CD4-positive, alpha-beta T cell treated with Interleukin-15 for 4 hours (primary cell): ENCODE measurements at regions not wholly inside any gene's neighbourhood (a gene's known extent, or its start where the extent isn't known, plus 50 kb on each side); places are given as distances from the start of the nearest gene placed in this dataset.
"Not testable (repeated sequence)": the region's sequence is repeated elsewhere in the genome, so short reads cannot be mapped to it uniquely, and the experiment has no call there.

ENCODE experiments used
- DNase-seq: peaks from one replicate; pipeline ENCODE4 v3.0.0-alpha.2; 2020; ENCODE audit warnings: low spot score

- DNase-seq = no peak
These were observed 366.3 kb downstream of the MRPL39 start for GRCh38 chr21:25240974-25241373.

GRCh38 chr21:25234857-25235801, 372.2 kb downstream of the MRPL39 start:
- no peak for DNase-seq

DNA sequence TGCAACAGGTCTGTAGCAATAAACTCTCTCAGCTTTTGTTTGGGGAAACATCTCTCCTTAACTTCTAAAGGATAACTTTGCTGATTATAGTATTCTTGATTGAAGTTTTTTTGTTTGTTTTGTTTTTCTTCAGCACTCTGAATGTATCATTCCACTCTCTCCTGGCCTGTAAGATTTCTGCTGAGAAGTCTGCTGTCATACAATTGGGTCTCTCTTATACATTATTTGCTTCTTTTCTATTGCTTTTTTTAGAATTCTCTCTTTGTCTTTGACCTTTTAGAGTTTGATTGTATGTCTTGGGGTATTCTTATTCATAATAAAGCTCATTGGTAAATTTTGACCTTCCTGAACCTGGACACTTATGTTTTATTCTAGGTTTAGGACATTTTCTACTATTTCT, 386.3 kb downstream of the MRPL39 start:
- DNase-seq = no peak

DNA sequence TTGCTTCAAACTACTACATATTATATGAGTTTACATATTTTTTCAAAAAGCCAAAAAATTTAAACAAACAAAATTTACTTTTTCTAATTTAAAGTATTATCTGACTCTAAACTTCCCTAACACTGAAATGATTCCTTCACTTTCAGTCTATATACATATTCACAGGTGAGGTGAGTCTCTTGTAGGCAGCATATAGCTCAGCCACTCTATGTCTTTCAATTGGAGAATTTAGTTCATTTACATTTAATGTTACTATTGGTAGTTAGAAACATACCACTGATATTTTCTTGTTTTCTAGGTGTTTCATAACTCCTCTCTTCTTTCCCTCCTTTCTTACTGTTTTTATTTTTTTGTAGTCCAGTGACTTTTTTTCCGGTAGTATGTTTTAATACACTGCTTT, 387.1 kb downstream of the MRPL39 start:
- no peak for DNase-seq

- no peak for DNase-seq
These were observed 391.4 kb downstream of the MRPL39 start for GRCh38 chr21:25215698-25216384.

- no peak for DNase-seq
These were observed 392.6 kb downstream of the MRPL39 start for GRCh38 chr21:25214676-25215075.

DNA sequence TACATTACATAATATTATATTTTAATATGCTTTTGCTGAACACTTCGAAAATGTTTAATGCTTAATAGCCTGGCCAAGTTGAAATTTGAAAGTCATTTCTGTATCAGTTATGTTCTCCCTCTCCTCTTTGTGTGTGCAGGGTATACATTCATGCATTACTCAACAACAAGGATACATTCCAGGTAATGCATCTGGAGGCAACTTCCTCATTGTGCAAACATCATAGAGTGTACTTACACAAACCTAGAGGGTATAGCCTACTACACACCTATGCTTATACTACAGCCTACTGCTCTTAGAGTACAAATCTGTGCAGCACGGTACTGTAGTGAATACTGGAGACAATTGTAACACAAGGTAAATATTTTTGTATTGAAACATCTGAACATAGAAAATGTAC, 407.3 kb downstream of the MRPL39 start:
- DNase-seq = no peak

DNA sequence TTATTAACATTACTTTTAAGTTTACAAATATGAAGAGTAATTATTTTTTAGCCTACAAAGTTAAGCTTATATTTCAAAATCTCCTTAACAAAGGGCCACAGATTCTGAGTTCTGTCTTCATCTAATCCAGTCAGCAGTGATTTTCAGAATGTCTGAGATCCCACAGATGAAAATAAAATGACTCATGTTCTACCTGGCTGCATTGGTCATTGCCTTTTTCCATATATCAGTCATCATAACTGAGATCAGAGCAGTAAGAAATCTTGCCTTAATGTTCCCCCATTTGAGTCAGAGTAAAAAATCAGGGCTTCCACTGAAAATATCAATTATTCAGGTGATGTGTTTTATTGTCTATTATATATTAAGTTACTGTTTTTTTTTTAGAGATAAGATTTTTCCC, 416.1 kb downstream of the MRPL39 start:
- DNase-seq = no peak

DNA sequence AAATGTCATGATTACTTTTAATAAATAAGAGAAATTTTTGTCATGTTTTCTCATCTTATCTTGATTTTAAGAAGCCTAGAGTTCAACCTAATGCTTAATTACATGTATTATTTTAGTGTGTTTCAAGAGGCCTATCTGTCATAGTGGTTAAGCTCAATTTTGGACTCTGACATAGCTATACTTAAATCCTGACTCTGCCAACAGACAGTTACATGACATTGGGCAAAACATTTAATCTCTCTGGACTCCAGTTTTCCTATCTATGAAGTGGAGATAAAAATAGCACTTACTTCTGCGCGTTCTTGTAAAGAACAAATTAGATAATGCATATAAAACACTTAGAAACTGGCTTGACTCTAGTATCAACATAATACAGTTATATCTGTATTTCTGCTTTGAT, 417.8 kb downstream of the MRPL39 start:
- no peak for DNase-seq

DNA sequence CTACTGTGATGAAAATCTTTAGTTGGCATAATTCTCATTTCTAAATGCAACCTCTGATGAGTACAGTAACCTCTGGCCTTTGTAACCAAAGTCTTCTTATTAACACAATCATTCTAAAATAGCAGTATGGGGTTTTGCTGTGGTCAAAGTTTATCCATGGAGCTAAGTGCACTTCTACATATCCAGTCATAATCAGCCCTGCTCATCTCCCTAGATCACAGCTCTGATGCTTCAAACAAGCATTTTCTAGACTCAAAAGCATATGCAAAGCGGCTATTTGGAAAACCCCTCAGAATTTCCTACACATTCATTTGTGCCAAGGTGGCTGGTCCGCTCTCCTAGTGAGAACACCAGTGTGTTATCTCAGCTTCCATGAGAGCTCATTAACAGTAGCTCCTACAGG, 418.6 kb downstream of the MRPL39 start:
- no peak for DNase-seq

DNA sequence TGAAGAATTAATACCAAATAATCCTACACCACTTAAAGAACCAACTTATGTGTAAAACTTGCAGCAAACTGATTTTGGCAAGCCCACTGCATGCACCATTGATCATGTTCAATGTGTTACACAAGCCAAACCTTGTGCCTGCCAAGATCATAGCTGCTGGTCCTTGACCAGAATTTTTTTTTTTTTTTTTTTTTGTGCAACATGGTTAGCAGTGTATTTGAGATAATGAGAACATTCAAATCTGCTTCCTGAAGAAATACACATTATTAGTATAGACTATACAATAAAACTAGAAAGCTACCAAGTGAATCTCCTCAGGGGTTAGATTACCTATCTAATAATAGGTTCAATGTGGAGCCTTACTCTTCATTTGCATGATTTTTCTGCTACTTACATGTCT, 421.0 kb downstream of the MRPL39 start:
- DNase-seq = no peak

- no peak for DNase-seq
These were observed 423.7 kb downstream of the MRPL39 start for GRCh38 chr21:25183577-25183976.

DNA sequence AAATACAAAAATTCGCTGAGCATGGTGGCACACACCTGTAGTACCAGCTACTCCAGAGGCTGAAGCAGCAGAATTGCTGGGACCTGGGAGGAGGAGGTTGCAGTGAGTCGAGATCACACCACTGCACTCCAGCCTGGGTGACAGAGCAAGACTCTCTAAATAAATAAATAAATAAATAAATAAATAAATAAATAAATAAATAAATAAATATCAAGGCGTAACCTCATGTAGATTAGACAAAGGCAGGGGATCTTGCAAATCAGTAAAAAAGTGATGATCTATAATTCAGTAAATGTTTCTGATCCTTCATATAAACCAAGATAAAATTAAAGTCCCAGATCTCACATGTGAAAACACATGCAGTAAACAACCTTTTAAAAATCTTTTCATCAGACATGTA, 425.6 kb downstream of the MRPL39 start:
- not testable (repeated sequence) for DNase-seq

GRCh38 chr21:25179116-25179515, 428.2 kb downstream of the MRPL39 start:
- DNase-seq = no peak

DNA sequence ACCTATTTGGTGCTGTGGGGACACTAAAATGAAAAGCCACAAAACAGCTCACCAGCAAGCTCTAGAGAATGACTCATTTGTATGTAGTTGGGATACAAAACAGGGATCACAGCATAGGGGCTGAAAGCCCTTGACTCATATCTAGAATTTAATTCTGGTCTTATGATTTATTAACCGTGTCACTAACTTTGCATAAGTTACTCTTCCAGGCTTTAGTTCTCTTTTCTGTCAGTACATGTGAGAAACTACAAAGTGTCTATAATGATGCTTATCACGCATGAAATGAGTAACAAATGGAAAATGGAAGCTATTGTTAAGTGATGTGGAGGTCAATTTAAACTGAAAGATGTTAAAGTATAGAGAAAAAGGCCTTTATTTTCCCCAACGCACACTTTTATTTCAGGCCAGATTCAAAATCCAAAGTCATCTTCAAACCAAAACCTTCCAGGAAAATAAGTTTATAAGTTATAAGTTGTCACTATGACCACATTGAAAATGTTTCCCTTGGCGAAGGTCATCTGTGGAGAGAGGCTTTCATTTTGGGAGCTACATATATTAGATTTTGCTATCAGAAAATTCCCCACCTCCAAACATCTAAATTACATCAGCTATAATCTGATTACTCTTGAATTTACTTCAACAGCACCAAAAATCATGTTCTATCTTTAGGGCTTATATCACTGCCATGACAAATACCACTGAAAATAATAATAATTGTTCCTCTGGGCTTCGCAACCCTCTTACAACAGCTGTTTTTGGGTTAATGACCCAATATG, 430.5 kb downstream of the MRPL39 start:
- no peak for DNase-seq

DNA sequence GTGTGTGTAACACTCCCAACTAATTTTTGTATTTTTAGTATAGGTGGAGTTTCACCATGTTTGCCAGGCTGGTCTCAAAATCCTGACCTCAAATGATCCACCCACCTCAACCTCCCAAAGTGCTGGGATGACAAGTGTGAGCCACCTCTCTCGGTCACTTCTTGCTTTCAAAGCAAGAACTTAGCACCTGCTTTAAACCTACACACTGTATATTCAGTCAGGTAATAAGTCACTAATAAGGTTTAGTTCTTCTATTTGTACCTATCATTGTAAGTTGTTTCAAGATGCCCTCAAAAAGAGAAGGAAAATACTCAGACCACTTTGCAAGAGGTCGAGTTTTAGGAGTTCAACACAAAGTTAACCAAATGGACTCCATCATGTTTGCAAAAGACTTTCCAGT, 431.3 kb downstream of the MRPL39 start:
- DNase-seq = no peak

GRCh38 chr21:25171438-25171837, 435.8 kb downstream of the MRPL39 start:
- DNase-seq = no peak

GRCh38 chr21:25170681-25171080, 436.6 kb downstream of the MRPL39 start:
- DNase-seq = no peak

DNA sequence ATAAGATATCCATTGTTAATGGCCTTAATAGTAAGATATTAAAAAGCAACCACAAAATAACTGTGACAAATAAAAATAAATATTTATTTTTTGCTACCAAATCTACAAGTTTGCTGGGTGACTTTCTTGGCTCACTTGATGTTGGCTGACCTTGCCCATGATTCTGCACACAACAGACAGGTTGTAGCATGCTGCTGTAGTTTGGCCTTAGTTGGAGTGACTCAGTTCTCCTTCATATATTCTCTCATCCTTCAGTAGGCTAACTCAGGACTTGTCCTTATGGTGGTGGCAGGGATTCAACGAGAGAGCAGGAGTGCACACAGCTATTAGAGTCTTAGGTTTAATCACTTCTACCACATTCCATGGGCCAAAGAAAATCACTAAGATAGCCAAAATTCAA, 437.9 kb downstream of the MRPL39 start:
- DNase-seq = no peak

DNA sequence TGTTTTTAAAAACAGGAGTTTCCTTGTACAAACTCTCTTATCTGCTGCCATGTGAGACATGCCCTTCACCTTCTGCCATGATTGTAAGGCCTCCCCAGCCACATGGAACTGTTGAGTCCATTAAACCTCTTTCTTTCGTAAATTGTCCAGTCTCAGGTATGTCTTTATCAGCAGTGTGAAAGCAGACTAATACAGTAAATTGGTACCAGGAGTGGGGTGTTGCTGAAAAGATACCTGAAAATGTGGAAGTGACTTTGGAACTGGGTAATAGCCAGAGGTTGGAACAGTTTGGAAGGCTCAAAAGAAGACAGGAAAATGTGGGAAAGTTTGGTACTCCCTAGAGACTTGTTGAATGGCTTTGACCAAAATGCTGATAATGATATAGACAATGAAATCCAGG, 440.4 kb downstream of the MRPL39 start:
- not testable (repeated sequence) for DNase-seq

DNA sequence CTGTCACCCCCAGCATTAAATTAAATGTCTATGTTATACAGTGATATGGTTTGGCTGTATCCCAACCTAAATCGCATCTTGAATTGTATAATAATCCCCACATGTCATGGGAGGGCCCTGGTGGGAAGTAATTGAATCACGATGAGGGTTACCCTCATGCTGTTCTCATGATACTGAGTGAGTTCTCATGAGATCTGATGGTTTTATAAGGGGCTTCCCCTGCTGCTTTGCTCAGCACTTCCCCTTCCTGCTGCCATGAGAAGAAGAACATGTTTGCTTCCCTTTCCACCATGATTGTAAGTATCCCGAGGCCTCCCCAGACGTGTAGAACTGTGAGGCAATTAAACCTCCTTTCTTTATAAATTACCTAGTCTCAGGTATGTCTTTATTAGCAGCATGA, 445.7 kb downstream of the MRPL39 start:
- DNase-seq = no peak

- not testable (repeated sequence) for DNase-seq
These were observed 452.3 kb downstream of the MRPL39 start for GRCh38 chr21:25155020-25155419.

DNA sequence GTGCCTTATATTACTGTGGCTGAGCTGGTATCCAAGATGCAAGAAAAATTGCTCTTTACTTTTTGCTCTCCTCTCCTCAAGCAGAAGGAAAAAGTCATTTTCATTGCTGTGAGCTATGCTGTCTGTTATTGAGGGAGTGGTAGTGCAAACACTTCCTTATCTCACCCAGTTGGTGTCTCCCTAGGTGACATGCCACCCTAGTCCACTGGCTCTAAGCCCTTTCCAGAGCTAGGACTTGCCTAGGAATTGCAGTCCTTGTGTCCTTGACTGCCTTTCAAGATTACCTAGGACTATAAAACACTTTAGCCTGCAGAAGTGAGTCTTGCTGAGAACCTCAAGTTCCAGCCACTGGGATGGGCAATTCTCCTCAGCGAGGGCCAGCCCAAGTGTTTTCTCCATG, 458.3 kb downstream of the MRPL39 start:
- no peak for DNase-seq
